ENCODE measurements at regions not wholly inside any gene's neighbourhood (a gene's known extent, or its start where the extent isn't known, plus 50 kb on each side); places are given as distances from the start of the nearest gene placed in this dataset.

DNA sequence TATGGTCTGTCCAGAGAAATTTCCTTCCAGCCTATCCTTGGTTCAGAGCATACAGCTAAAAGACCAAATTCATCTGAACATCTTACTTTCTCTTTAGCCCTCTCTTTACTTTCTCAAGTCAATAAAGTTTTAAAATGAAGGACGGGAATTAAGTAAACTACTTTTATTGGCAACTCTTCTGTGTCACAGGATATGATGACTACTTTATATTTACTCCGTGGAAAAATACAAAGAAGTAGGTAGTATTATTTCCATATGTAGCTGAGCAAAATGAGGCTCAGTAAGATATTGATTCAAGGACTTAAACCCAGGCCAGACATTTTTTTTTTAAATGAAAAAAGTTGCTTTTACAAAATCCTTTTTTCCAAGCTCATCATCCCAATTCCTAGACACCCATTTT, 151.2 kb upstream of the DPYD start:
- no peak for DNase-seq (ENCODE audit: low read depth in 2 of 2)

DNA sequence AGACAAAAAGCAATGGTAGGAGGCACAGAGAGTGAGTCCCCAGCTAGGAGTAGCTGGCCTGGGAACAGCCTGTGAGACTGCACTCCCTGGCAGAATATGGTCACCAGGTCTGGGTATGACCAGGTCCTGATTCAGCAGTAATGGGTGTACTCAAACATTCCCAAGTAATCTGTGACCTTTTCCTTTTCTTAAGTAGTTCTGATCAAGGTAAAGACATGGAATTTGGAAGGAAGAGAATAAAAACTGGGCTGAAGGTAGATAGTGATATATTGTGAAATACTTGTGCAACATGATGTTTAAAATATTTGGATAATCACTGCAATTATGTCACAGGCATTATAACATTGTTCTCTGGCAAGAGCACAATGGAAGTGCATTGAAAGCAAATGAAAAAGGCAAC, 147.2 kb upstream of the DPYD start:
- no peak for DNase-seq (ENCODE audit: low read depth in 2 of 2)

DNA sequence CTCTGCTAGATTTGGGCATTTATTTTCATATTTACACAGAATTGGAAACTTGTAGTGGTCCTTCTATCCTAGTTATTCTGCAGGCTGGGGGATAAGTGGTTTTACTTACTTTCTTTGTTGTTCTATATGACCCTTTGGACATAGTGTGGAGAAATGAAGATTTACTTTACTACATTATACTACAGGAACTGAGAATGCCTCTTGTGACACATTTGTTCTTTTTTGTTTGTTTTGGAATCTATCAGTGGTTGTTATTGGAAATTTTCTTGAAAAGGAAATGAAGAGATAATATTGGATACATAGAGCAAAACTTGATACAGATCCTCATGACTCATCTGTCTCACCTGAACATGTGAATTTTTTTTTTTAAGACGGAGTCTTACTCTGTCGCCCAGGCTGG, 146.1 kb upstream of the DPYD start:
- DNase-seq (ENCODE audit: low read depth in 2 of 2), result no peak

DNA sequence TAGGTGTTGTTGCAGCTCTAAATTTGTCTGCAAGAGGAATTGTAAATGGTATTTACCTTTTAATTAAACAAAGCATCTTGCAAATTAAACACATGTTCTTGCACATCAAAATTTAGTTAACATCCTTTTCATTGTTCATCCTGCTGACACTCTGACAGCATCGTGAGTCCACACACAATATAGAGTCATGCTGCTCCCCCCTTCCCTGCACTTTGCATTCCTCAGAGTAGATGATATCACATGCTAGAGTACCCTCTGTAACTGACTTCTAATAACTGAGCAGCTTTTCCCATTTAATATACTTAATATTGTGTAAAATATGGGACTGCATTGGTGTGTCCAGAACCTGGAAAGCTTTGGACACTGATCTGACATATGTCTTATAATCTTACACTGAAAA, 138.8 kb upstream of the DPYD start:
- no peak for DNase-seq (ENCODE audit: low read depth in 2 of 2)

DNA sequence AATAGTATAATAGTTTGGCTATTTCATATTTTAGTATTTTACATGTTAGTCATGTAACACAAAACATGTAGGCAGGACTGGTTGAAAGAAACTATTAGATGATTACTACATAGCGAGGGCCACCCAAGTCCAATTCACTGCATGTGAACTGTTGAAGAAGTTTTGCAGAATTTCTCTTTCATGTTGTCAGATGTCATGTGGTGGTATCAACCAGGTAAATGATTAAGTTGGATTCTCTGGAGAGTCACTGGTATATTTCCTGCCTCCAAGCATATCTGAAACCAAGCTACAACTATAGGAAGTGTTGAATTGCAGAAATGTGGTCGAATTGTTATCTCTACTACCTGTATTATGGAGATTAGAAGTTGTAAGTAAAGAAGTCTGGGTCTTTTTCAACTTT, 137.8 kb upstream of the DPYD start:
- no peak for DNase-seq (ENCODE audit: low read depth in 2 of 2)

DNA sequence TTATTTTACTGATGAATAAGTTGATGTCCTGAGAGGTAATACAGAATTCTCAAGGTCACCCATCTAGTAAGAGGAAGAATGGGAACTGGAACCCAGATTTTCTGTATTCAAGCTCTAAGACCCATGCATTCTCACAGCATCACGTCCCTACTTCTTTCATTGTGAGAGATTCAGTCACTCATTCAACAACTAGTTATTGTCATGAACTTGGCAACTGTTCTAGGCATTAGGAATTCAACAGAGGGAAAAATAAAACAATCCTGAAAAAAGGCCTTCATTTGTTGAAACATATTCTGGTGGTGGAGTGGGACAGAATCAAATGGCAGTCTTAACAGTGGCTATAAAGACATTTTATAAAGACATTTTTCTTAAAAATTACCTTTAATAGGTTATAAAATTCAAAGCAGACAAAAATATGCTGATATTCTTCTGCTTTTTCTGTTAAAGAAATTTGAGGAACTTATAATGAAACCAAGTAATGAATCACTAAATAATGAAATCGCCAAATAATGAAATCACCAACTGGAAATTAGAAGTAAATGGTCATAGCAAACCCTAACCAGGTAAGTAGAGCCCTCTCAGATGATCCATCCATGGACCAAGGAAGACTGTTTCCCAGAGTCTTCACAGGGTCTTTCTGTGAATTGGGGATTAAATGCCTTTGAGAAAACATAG, 136.5 kb upstream of the DPYD start:
- no peak for DNase-seq (ENCODE audit: low read depth in 2 of 2)

DNA sequence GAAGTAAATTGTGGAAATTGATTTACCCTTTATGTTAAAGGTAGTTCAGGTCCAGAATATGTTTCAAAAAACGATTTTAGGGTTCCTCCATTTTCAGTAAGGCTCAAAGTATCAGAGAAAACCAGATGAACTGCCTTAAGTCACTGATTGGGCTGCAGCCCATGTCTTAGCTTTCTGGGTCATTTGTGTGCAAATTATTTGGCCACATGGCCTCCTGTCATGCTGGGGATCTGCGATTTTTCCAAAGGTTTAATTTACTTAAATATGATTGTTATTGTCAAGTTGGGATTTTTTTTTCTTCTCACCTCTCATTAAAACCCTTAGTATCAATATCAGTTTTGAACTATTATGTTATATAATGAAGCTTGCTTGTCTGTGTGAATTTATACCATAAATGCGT, 135.9 kb upstream of the DPYD start:
- DNase-seq (ENCODE audit: low read depth in 2 of 2), result no peak

DNA sequence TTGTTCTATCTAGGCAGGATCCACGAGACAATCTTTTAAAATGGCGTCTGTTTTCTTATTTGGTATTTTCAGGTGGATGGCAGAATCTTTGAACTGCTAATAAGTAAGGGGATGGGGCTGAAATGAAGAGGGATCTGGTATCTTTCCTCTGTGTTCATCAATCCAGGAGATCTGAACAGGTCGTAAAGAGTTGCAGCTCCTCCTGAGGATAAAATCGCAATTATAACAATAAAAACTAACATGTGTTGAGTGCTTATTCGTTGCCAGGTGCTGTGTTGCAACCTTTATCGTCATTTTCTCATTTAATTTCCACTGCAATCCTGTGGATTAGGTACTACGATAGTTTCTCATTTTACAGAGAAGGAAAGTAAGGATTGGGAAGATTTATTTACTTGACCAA, 134.6 kb upstream of the DPYD start:
- no peak for DNase-seq (ENCODE audit: low read depth in 2 of 2)

DNA sequence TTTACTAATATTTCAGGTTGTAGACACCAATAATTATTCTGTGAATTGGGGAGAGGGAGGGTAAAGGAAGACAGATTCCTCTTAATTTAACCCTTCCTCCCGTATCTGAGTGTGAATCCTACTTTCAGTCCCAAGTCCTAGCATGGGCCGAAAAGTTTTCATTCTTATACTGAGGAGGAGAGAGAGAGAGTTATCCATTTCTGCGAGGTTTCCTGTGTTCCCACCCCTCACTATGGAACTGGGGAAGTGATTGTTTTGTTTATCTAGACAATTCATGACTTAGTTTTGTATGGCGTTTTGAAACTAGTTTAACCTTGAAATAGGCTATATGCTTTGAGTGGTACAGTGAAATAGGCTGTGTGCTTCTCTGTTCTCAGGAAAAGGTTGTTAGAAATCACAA, 134.0 kb upstream of the DPYD start:
- no peak for DNase-seq (ENCODE audit: low read depth in 2 of 2)

DNA sequence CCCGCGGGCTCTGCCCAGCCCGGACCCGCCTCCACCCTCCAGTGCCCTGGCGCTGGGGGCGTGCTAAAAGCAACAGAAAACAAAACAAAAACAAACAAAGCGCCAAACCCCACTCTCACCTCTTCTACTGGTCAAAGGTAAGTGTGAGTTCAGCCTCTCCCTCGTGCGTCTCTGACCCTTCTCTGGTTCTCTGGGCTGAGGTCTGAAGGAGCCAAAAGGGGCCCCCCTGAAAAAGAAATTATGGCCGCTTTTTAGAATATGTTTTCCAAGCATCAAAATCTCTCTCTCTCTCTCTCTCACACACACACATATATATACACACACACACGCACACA, 133.5 kb upstream of the DPYD start:
- DNase-seq (ENCODE audit: low read depth in 2 of 2), result no peak

DNA sequence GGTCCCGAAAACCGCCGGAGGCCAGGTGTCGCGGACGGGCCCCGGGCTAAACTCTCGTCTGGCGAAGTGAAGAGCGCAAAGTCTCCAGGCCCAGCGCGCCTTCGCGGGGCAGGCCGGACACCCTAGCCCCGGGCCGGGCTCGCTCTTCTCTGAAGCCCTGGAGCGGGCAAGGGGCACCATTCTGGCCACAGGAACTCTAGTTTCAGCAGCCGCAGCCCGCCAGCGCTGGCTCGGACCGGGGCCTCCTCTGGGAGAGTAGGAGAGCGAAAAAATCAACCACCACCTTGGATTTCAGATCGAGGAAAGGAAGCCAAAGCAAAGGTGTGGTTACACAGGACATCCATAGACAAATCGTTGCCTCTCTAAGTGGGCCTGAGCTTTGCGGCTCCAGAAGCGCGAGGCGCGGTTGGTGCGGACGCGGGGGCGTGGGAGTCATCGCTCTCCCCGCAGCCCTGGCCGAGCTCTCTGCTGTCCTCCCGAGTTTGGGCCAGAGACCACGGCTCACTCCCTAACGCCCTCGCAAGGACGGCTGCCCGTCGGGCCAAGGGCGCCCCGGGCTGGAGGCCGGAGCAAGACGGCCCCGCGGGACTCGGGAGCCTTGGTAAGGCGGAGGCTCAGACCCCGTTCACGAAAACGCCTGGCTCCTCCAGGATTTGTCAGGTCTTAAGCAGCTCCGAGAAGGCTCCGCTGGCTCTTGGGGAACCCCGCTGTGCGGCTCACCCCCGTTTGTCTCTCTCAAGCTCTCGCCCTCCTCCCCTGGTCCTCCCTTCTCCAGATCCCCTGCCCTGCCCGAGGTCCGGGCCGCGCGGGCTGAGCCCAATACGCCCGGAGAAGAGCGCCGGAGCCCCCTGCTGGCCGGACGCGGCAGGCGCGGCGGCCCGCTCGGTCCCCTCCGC, 132.9 kb upstream of the DPYD start:
- DNase-seq (ENCODE audit: low read depth in 2 of 2), result peak in 1 of 2 donors; percentile 17

DNA sequence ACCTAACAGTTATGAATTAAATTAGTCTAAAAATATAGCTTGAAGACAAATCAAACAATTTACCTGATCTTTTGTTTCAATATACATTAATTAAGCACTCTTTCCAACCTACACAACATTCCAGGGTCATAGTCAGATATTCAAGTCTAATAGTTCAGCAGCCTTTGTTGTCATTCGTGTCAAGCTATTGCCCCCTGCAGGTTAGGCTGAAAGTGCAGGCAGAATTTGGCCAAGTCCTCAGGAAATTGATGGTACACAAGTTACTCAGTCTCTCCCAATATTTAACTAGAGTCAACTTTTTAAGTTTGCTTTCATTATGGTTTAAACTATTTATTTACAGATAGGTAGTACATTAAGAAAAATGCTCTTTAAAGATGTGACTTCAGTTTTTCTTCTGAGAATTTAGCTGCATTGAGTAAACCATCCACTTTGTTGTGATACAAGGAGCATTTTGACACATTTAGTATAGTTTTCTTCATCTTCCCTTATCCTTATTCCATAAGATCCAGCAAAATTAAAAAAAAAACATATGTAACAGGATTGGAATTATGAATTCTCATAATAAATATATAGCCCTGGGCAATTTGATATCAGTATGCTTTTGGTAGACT, 130.3 kb upstream of the DPYD start:
- peak; percentile 39 to 44 for DNase-seq (ENCODE audit: low read depth in 2 of 2)

DNA sequence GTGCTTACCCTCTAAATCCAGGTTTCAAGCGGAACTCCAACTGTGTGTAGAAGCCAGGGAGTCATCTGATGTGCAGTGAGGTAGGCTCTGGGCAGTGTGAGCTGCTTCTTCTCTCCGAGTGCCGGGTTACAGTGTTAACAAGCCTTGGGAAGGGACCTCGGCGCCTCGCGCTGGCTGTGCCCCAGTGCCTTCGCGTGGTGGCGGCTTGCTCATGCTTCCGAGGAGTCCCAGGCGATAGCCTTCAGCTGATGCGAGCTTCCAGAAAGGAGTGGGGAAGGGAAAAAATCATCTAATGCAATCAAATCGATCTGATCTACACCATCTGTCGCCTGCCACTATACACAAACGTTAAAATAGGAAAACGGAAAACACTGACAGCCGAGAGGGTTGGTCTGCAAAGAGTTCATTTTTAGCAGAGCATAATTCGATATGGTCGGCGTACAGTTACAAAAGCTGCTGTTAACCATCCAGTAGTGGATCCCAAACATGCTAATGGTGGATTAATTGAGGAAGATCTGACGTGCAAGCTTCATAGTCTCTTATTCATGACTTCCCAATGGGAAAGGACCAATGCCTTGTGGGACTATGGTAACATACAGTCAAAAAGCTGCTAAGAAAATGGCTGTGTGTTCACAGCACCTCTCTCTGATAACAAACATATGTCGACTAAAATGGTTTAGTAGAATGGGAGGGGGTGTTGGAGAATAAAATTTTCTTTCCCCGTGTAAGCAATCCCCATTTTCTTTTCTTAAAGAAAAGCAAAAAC, 128.7 kb upstream of the DPYD start:
- no peak for DNase-seq (ENCODE audit: low read depth in 2 of 2)

DNA sequence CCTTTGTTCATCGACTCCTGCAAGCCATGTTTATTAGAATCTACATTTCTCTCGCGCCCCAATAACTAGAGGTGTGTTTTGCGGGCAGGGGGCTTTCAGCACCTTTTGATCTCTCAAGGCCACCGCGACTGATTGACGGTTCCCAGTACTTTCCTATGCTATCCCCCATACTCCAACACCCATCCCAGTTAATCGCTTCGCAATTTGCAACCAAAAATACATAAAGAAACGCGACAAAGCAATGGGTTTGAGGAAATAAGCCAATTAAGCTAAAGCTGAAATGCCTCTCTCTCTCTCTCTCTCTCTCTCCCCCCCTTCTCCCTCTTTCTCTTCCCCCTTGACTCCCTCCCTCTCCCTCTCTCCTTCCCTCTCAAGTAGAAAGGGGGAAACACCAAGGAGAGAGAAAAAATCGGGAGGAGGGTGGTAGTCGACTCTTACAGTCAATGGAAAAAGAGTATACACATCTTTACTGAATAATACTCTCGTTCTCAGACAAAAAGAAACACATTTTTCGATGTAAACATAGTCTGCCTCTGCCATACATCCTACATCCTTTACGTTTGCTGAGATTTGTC, 128.0 kb upstream of the DPYD start:
- DNase-seq (ENCODE audit: low read depth in 2 of 2), result no peak

DNA sequence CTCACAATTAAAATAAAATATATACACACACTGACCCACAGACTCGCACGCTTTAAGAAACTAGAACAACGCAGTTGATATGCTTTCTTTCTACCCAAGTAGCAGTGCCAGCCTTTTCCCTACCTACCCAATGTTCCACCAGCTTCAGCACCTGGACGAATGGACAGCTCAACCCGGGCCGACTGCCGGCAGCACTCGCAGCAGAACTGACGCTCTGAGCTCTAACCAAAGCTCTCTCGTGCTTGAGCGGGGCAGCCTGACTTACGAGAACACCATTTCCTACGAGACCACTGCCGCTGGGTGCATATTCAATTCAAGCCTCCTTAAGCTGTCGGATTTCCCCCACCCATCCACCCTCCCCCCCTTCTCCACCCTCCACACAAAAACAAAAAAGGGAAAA, 127.4 kb upstream of the DPYD start:
- DNase-seq (ENCODE audit: low read depth in 2 of 2), result peak; percentile 25 to 38

DNA sequence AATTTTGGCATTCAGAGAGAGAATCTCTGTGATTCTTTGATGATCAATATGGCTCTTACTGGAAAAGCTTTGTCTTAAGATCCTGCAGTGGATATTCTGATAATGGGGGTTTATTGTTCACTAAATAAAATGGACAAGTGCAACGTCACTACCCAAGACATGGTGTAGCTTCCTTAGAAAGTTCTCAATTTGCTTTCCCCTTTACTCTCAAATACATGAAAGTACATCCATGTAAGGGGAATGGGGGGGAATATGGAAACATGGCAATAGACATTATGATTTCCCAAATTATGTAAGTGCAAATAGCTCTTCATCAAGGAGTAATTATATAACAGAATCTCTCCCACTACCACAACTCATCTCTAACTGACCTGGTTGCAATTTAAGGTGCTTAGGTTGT, 126.3 kb upstream of the DPYD start:
- no peak for DNase-seq (ENCODE audit: low read depth in 2 of 2)

DNA sequence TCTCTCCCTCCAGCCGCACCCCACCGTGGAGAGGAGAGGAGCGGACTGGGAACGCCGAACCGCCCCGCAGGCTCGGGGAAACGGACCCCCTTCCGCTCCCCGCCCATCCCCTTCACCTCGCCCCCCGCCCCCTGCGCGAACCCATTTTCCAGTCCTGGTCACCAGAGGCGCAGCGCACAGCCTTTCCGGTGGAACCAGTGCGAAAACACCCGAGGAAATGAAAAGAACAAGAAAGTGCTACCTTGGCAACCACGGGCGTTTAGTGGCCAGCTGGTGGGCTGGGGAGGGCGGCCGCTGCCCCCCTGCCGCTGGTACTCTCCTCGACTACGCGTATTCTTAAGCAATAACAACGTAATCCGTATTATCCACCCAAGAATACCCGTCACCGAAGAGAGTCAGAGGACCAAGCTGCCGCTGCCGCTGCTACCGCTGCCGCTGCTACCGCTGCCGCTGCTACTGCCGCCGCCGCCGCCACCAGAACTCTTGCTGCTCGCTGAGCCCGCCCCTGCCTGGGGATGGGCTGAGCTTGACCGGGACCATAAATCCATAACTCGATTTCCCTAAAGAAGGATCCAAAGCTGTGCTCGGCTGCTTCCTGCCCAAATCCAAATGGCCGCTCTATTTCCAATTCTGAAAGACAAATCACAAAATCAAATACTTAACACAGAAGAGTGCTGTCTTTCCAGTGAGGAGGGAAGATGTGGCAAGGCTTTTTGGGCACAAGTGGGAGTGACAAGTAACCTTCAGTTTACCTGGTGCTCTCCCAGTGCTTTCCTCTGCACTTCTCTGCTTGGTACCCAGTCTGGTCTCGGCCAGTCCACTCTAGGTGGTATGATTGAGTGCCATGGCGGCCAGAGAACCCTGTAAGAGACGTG, 125.2 kb upstream of the DPYD start:
- no peak for DNase-seq (ENCODE audit: low read depth in 2 of 2)

DNA sequence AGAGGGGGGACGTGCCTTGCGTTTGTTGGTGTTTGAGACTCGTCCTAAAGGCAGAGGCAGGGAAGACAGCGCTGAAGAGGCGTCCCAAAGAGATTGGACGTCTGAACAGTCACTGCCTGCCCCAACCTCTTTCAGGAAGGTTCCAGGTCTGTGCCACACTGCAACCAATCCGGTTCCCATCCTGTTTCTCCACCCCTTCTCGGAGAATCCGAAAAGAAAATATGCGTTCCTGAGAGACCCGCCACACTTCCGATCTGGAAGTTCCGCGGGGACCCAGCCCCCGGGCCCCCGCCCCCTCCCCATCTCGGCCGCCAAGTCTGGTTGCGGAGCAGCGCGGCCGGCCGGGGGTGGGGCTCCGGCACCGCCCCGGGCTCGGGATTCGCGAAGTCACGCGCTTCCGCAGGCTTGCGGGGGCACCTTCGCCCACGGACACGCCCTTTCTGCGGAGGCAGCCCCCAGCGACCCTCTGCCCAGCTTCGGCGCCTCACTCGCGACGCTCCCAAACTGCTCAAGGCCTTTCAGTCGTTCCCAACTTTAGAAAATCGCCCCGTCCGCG, 124.5 kb upstream of the DPYD start:
- DNase-seq (ENCODE audit: low read depth in 2 of 2), result no peak

DNA sequence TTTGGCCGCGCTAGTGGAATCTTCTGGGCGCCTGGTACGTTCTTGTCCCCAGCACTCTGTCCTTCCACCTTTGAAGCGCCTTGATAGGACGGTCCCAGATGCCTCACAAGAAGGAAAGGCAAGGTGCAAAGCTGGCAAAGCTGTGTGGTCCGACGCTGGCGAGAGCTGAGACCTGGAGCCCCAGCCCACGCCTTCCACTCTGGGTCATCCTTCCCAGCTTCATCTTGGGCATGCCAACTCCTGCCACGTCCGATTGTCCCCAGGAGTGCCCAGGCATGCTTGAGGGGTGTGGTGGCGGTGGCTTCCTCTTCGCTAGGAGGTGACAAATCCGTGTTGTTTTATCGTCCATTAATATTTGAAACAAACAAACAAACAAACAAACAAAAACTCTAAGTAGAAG, 123.9 kb upstream of the DPYD start:
- no peak for DNase-seq (ENCODE audit: low read depth in 2 of 2)

DNA sequence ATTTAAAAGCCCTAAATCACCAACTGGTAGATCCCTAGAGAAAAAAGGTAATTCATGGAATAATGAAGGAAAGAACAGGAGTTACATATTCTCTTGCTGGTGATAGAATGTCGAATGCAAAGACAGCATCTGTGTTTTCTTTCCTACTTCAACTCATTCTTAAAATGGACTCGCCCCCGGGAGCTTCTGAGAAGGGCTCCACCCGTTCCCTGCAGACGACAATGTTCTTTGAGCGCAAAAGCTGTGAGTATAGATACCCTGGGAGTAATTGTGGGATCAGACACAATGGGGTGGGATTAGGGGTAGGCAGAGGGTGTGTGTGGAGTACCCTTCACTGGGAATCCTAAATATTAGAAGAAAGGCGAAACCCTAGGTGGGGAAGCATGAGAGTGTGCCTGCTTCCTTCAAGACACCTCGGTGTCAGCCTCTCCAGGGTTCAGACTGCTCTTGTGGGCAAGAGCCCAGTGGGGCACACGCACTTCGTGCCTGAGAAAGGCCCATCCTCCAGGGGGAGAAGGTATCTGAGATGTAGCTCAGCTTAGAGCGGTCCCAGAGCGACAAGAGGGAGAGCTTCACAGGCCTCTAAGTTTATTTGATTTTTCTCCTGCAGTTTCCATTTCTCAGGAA, 123.3 kb upstream of the DPYD start:
- no peak for DNase-seq (ENCODE audit: low read depth in 2 of 2)
